NOMO-1 treated with dmso at 0.1 percent for 144 hours (cell line): ENCODE measurements at regions not wholly inside any gene's neighbourhood (a gene's known extent, or its start where the extent isn't known, plus 50 kb on each side); places are given as distances from the start of the nearest gene placed in this dataset.

Experiments
- DNase-seq: peaks from one replicate; lab custom pipeline; 2025; ENCODE audit not compliant: unreplicated experiment; lab: John Stamatoyannopoulos, UW

GRCh38 chr15:79373113-79373512 lies 59.0 kb upstream of the MINAR1 start:
- no peak for DNase-seq

GRCh38 chr15:79373728-79374127 lies 58.4 kb upstream of the MINAR1 start:
- DNase-seq = no peak

- DNase-seq = no peak
These were observed 55.8 kb upstream of the MINAR1 start for GRCh38 chr15:79376383-79376782.

- DNase-seq = no peak
These were observed 53.6 kb upstream of the MINAR1 start for GRCh38 chr15:79378394-79379109.

GRCh38 chr15:79380755-79381497 lies 51.2 kb upstream of the MINAR1 start:
- DNase-seq = peak; percentile 20

GRCh38 chr15:79381593-79381992 lies 50.5 kb upstream of the MINAR1 start:
- DNase-seq = no peak
